Naive thymus-derived CD8-positive, alpha-beta T cell (primary cell): ENCODE measurements at regions not wholly inside any gene's neighbourhood (a gene's known extent, or its start where the extent isn't known, plus 50 kb on each side); places are given as distances from the start of the nearest gene placed in this dataset.
"Not testable (repeated sequence)": the region's sequence is repeated elsewhere in the genome, so short reads cannot be mapped to it uniquely, and the experiment has no call there.

ENCODE experiments used
- ATAC-seq, 2 donors: fragments of 150-1000 bp; cut with Tn5 transposase in 1 of 2; sonication (Bioruptor Pico), chemical (Tn5 transposase) in 1 of 2; 1 replicate in 1 of 2; 2 replicates in 1 of 2; pipeline ENCODE4 v1.10.0; 2021; ENCODE audit warnings: mild to moderate bottlenecking in 2 of 2, moderate library complexity in 2 of 2
- POLR2A ChIA-PET: fragments of 350-600 bp; sonication (Branson Sonifier 250); formaldehyde crosslinking; loops from one replicate; lab custom pipeline; 2021; ENCODE audit warnings: antibody characterized with exemption; lab: Charles Lee
- DNase-seq, 10 donors: peaks; one replicate each; pipeline versions ENCODE4 v3.0.0 to v3.0.0-alpha.2; 2020 to 2022
- H3K27ac Mint-ChIP-seq, 10 donors: one replicate each; pipeline ENCODE4 v1.8.0; 2020 to 2022; ENCODE audit warnings: mild to moderate bottlenecking in 10 of 10, mixed read lengths in 10 of 10, moderate library complexity in 4 of 10, inconsistent platforms in 1 of 10
- H3K27me3 Mint-ChIP-seq, 5 donors: one replicate each; pipeline ENCODE4 v1.8.0; 2021 to 2022; ENCODE audit warnings: mixed read lengths in 5 of 5
- H3K36me3 Mint-ChIP-seq, 3 donors: one replicate each; pipeline ENCODE4 v1.8.0; 2020 to 2022; ENCODE audit warnings: mixed read lengths in 3 of 3, mild to moderate bottlenecking in 2 of 3, inconsistent platforms in 1 of 3
- H3K4me1 Mint-ChIP-seq, 4 donors: one replicate each; pipeline ENCODE4 v1.8.0; 2021 to 2022; ENCODE audit warnings: mixed read lengths in 4 of 4
- H3K4me3 Mint-ChIP-seq, 10 donors: one replicate each; pipeline ENCODE4 v1.8.0; 2020 to 2022; ENCODE audit warnings: mild to moderate bottlenecking in 10 of 10, mixed read lengths in 10 of 10, moderate library complexity in 6 of 10, inconsistent platforms in 1 of 10
- H3K9me3 Mint-ChIP-seq, 9 donors: one replicate each; pipeline ENCODE4 v1.8.0; 2020 to 2022; ENCODE audit warnings: mixed read lengths in 9 of 9, mild to moderate bottlenecking in 3 of 9, inconsistent platforms in 1 of 9, moderate library complexity in 1 of 9

GRCh38 chr18:28466204-28466603, 289.3 kb upstream of the CDH2 start:
- Mint-ChIP-seq H3K4me3 (no peak overlapping the region), H3K4me1 (no peaks in the 10 kb centered on the region), H3K27me3 (no peaks in the 10 kb centered on the region), H3K27ac (no peak overlapping the region), H3K9me3 (peaks cover 3 to 22% (median 10%) of the 10 kb centered on the region in 9 donors), H3K36me3 (no peaks in the 10 kb centered on the region)
- ATAC-seq: no peak
- DNase-seq: no peak
- POLR2A ChIA-PET: no interaction called here

- ATAC-seq: no peak
- H3K27ac Mint-ChIP-seq: no peak overlapping the region
- no peaks in the 10 kb centered on the region for H3K4me1 Mint-ChIP-seq
- POLR2A ChIA-PET: no interaction called here
- H3K4me3 Mint-ChIP-seq: no peak overlapping the region
- no peaks in the 10 kb centered on the region for H3K27me3 Mint-ChIP-seq
- H3K9me3 Mint-ChIP-seq: peaks cover 2 to 45% (median 4%) of the 10 kb centered on the region in 9 donors
- H3K36me3 Mint-ChIP-seq: no peaks in the 10 kb centered on the region
- DNase-seq: no peak
Observed at GRCh38 chr18:28459587-28459986, 282.7 kb upstream of the CDH2 start.

- DNase-seq (no peak), ATAC-seq (no peak)
- POLR2A ChIA-PET: no interaction called here
- Mint-ChIP-seq H3K27me3 (no peaks in the 10 kb centered on the region), H3K9me3 (peaks cover 2 to 48% (median 4%) of the 10 kb centered on the region in 9 donors), H3K27ac (no peak overlapping the region), H3K4me3 (no peak overlapping the region), H3K4me1 (no peaks in the 10 kb centered on the region), H3K36me3 (no peaks in the 10 kb centered on the region)
Observed at GRCh38 chr18:28458751-28459150, 281.8 kb upstream of the CDH2 start.

- DNase-seq (no peak), ATAC-seq (no peak)
- Mint-ChIP-seq H3K27me3 (no peaks in the 10 kb centered on the region), H3K36me3 (no peaks in the 10 kb centered on the region), H3K4me3 (no peak overlapping the region), H3K9me3 (peaks cover 2 to 47% (median 7%) of the 10 kb centered on the region in 9 donors), H3K4me1 (no peaks in the 10 kb centered on the region), H3K27ac (no peak overlapping the region)
- POLR2A ChIA-PET: no interaction called here
Observed at GRCh38 chr18:28457784-28458183, 280.9 kb upstream of the CDH2 start.

GRCh38 chr18:28455971-28456370, 279.0 kb upstream of the CDH2 start:
- Mint-ChIP-seq H3K4me3 (no peak overlapping the region), H3K9me3 (peaks cover 2 to 45% (median 9%) of the 10 kb centered on the region in 9 donors), H3K36me3 (no peaks in the 10 kb centered on the region), H3K4me1 (no peaks in the 10 kb centered on the region), H3K27ac (no peak overlapping the region), H3K27me3 (no peaks in the 10 kb centered on the region)
- DNase-seq (no peak), ATAC-seq (no peak)
- POLR2A ChIA-PET: no interaction called here

GRCh38 chr18:28439870-28440269, 262.9 kb upstream of the CDH2 start:
- no peak for DNase-seq
- Mint-ChIP-seq H3K9me3 (peaks cover 6 to 31% (median 14%) of the 10 kb centered on the region in 9 donors), H3K36me3 (no peaks in the 10 kb centered on the region), H3K4me1 (no peaks in the 10 kb centered on the region), H3K27ac (no peak overlapping the region), H3K4me3 (no peak overlapping the region), H3K27me3 (no peaks in the 10 kb centered on the region)
- POLR2A ChIA-PET: no interaction called here
- ATAC-seq: no peak

GRCh38 chr18:28438381-28438780, 261.5 kb upstream of the CDH2 start:
- POLR2A ChIA-PET: no interaction called here
- Mint-ChIP-seq H3K4me1 (no peaks in the 10 kb centered on the region), H3K27ac (no peak overlapping the region), H3K9me3 (peaks cover 8 to 37% (median 17%) of the 10 kb centered on the region in 9 donors), H3K27me3 (no peaks in the 10 kb centered on the region), H3K4me3 (no peak overlapping the region), H3K36me3 (no peaks in the 10 kb centered on the region)
- ATAC-seq (no peak), DNase-seq (no peak)

- H3K4me3 Mint-ChIP-seq: no peak overlapping the region
- H3K9me3 Mint-ChIP-seq: peaks cover 4 to 28% (median 13%) of the 10 kb centered on the region in 9 donors
- ATAC-seq: no peak
- POLR2A ChIA-PET: no interaction called here
- DNase-seq: no peak
- no peaks in the 10 kb centered on the region for H3K36me3 Mint-ChIP-seq
- no peak overlapping the region for H3K27ac Mint-ChIP-seq
- H3K27me3 Mint-ChIP-seq: no peaks in the 10 kb centered on the region
- no peaks in the 10 kb centered on the region for H3K4me1 Mint-ChIP-seq
Observed at GRCh38 chr18:28432339-28432738, 255.4 kb upstream of the CDH2 start.

- ATAC-seq (no peak), DNase-seq (no peak)
- peaks cover 0 to 36% (median 19%) of the 10 kb centered on the region in 9 donors for H3K9me3 Mint-ChIP-seq
- POLR2A ChIA-PET: no interaction called here
- no peaks in the 10 kb centered on the region for H3K27me3 Mint-ChIP-seq
- peaks cover 0 to 9% (median 0%) of the 10 kb centered on the region in 3 donors for H3K36me3 Mint-ChIP-seq
- H3K4me3 Mint-ChIP-seq: no peak overlapping the region
- H3K4me1 Mint-ChIP-seq: no peaks in the 10 kb centered on the region
- H3K27ac Mint-ChIP-seq: no peak overlapping the region
Observed at GRCh38 chr18:28425886-28426285, 249.0 kb upstream of the CDH2 start.

- no peak for ATAC-seq
- Mint-ChIP-seq H3K36me3 (peaks cover 0 to 9% (median 0%) of the 10 kb centered on the region in 3 donors), H3K4me1 (no peaks in the 10 kb centered on the region), H3K9me3 (peaks cover 0 to 28% (median 15%) of the 10 kb centered on the region in 9 donors), H3K27ac (no peak overlapping the region), H3K4me3 (no peak overlapping the region), H3K27me3 (no peaks in the 10 kb centered on the region)
- POLR2A ChIA-PET: no interaction called here
- no peak for DNase-seq
Observed at GRCh38 chr18:28422577-28422976, 245.6 kb upstream of the CDH2 start.

GRCh38 chr18:28421950-28422349, 245.0 kb upstream of the CDH2 start:
- H3K27me3 Mint-ChIP-seq: not testable (repeated sequence)

GRCh38 chr18:28412521-28412920, 235.6 kb upstream of the CDH2 start:
- Mint-ChIP-seq H3K4me1 (no peaks in the 10 kb centered on the region), H3K27me3 (no peaks in the 10 kb centered on the region), H3K9me3 (peaks cover 0 to 20% (median 8%) of the 10 kb centered on the region in 9 donors), H3K36me3 (no peaks in the 10 kb centered on the region), H3K27ac (no peak overlapping the region), H3K4me3 (no peak overlapping the region)
- no peak for ATAC-seq
- POLR2A ChIA-PET: no interaction called here
- DNase-seq: no peak

More at GRCh38 chr18:28421950-28422349, 245.0 kb upstream of the CDH2 start:
- H3K4me1 Mint-ChIP-seq, H3K27ac Mint-ChIP-seq, POLR2A ChIA-PET, H3K4me3 Mint-ChIP-seq, ATAC-seq, H3K36me3 Mint-ChIP-seq, DNase-seq: not testable (repeated sequence)
- H3K9me3 Mint-ChIP-seq: peaks cover 0 to 27% (median 12%) of the 10 kb centered on the region in 9 donors

- no peaks in the 10 kb centered on the region for H3K36me3 Mint-ChIP-seq
- H3K9me3 Mint-ChIP-seq: peaks cover 0 to 20% (median 8%) of the 10 kb centered on the region in 9 donors
- POLR2A ChIA-PET: no interaction called here
- no peak for ATAC-seq
- H3K4me3 Mint-ChIP-seq: no peak overlapping the region
- no peaks in the 10 kb centered on the region for H3K27me3 Mint-ChIP-seq
- no peak overlapping the region for H3K27ac Mint-ChIP-seq
- no peak for DNase-seq
- no peaks in the 10 kb centered on the region for H3K4me1 Mint-ChIP-seq
Observed at GRCh38 chr18:28411806-28412205, 234.9 kb upstream of the CDH2 start.

GRCh38 chr18:28409811-28410210, 232.9 kb upstream of the CDH2 start:
- H3K9me3 Mint-ChIP-seq: peaks cover 0 to 21% (median 4%) of the 10 kb centered on the region in 9 donors
- no peak for DNase-seq
- ATAC-seq: no peak
- H3K4me3 Mint-ChIP-seq: no peak overlapping the region
- POLR2A ChIA-PET: no interaction called here
- H3K27ac Mint-ChIP-seq: no peak overlapping the region
- H3K4me1 Mint-ChIP-seq: no peaks in the 10 kb centered on the region
- no peaks in the 10 kb centered on the region for H3K27me3 Mint-ChIP-seq
- H3K36me3 Mint-ChIP-seq: no peaks in the 10 kb centered on the region
